Thoracic aorta (tissue), 2 donors: ENCODE measurements at regions not wholly inside any gene's neighbourhood (a gene's known extent, or its start where the extent isn't known, plus 50 kb on each side); places are given as distances from the start of the nearest gene placed in this dataset.

Experiments used
- ATAC-seq: fragments of 150-250 bp; one replicate; pipeline ENCODE4 v1.8.0; 2017; ENCODE audit warnings: low read depth; ENCODE audit not compliant: insufficient number of reproducible peaks, low FRiP score
- DNase-seq: peaks from one replicate; pipeline ENCODE4 v3.0.0-alpha.2; 2020; ENCODE audit warnings: low spot score
- H3K27ac ChIP-seq, 2 donors: fragments of 200-600 bp; sonication (generic); 1 replicate in 1 of 2; 2 replicates in 1 of 2; pipeline ENCODE4 v1.5.1; 2016; ENCODE audit warnings: mild to moderate bottlenecking in 2 of 2, moderate library complexity in 2 of 2
- H3K27me3 ChIP-seq: fragments of 200-600 bp; sonication (generic); replicated peaks from 2 replicates; pipeline ENCODE4 v1.6.0; 2016; ENCODE audit warnings: mild to moderate bottlenecking; ENCODE audit not compliant: insufficient read depth
- H3K36me3 ChIP-seq: fragments of 200-600 bp; sonication (generic); one replicate; pipeline ENCODE4 v1.5.1; 2016
- H3K4me1 ChIP-seq, 2 donors: fragments of 200-600 bp; sonication (generic); 1 replicate in 1 of 2; 2 replicates in 1 of 2; pipeline versions ENCODE4 v1.5.1 to v1.6.0; 2016; ENCODE audit warnings: low read depth in 2 of 2, mild to moderate bottlenecking in 1 of 2; ENCODE audit not compliant: control insufficient read depth in 1 of 2
- H3K4me3 ChIP-seq: fragments of 200-600 bp; sonication (generic); 2 replicates; pipeline ENCODE4 v1.5.1; 2016; ENCODE audit warnings: mild to moderate bottlenecking
- H3K9me3 ChIP-seq: fragments of 200-600 bp; sonication (generic); 2 replicates; pipeline ENCODE4 v1.5.1; 2016
- CTCF ChIP-seq: fragments of 200-600 bp; sonication (generic); IDR thresholded peaks from one replicate; pipeline ENCODE4 v1.5.1; 2019; ENCODE audit warnings: antibody characterized with exemption

GRCh38 chr7:142616842-142617241 lies 132.4 kb upstream of the PRSS1 start:
- H3K27me3 ChIP-seq: no peaks in the 10 kb centered on the region
- H3K9me3 ChIP-seq: no peaks in the 10 kb centered on the region
- H3K4me1 ChIP-seq: no peaks in the 10 kb centered on the region
- no peak overlapping the region for H3K4me3 ChIP-seq
- H3K36me3 ChIP-seq: no peaks in the 10 kb centered on the region
- ATAC-seq (no peak), DNase-seq (no peak)
- H3K27ac ChIP-seq: no peak overlapping the region
- no peak for TF ChIP-seq CTCF

GRCh38 chr7:142616121-142616643 lies 133.1 kb upstream of the PRSS1 start:
- TF ChIP-seq CTCF: no peak
- H3K36me3 ChIP-seq: no peaks in the 10 kb centered on the region
- ATAC-seq (no peak), DNase-seq (no peak)
- H3K27ac ChIP-seq: no peak overlapping the region
- H3K4me3 ChIP-seq: no peak overlapping the region
- H3K9me3 ChIP-seq: no peaks in the 10 kb centered on the region
- H3K27me3 ChIP-seq: no peaks in the 10 kb centered on the region
- no peaks in the 10 kb centered on the region for H3K4me1 ChIP-seq

GRCh38 chr7:142615508-142615907 lies 133.8 kb upstream of the PRSS1 start:
- TF ChIP-seq CTCF: no peak
- no peak overlapping the region for H3K27ac ChIP-seq
- H3K27me3 ChIP-seq: no peaks in the 10 kb centered on the region
- H3K36me3 ChIP-seq: no peaks in the 10 kb centered on the region
- no peak overlapping the region for H3K4me3 ChIP-seq
- no peaks in the 10 kb centered on the region for H3K4me1 ChIP-seq
- DNase-seq (no peak), ATAC-seq (no peak)
- no peaks in the 10 kb centered on the region for H3K9me3 ChIP-seq

- DNase-seq (no peak), ATAC-seq (no peak)
- TF ChIP-seq CTCF: no peak
- no peaks in the 10 kb centered on the region for H3K27me3 ChIP-seq
- no peaks in the 10 kb centered on the region for H3K36me3 ChIP-seq
- H3K4me3 ChIP-seq: no peak overlapping the region
- no peaks in the 10 kb centered on the region for H3K4me1 ChIP-seq
- no peaks in the 10 kb centered on the region for H3K9me3 ChIP-seq
- H3K27ac ChIP-seq: no peak overlapping the region
Observed at GRCh38 chr7:142614116-142614515, 135.2 kb upstream of the PRSS1 start.

GRCh38 chr7:142612237-142612881 lies 136.9 kb upstream of the PRSS1 start:
- Histone ChIP-seq H3K27ac (no peak overlapping the region), H3K9me3 (no peaks in the 10 kb centered on the region), H3K36me3 (no peaks in the 10 kb centered on the region), H3K4me1 (no peaks in the 10 kb centered on the region), H3K27me3 (no peaks in the 10 kb centered on the region), H3K4me3 (no peak overlapping the region)
- no peak for TF ChIP-seq CTCF
- DNase-seq: no peak
- ATAC-seq: no peak
